Heart right ventricle (tissue), 16 donors: ENCODE measurements at regions not wholly inside any gene's neighbourhood (a gene's known extent, or its start where the extent isn't known, plus 50 kb on each side); places are given as distances from the start of the nearest gene placed in this dataset.

Source experiments
- ATAC-seq, 8 donors: fragments of 200-7000 bp; cut with Tn5 transposase; one replicate each; pipeline ENCODE4 v1.9.1; 2020; ENCODE audit warnings: mild to moderate bottlenecking in 8 of 8, moderate library complexity in 8 of 8, moderate number of reproducible peaks in 1 of 8
- DNase-seq, 2 donors: peaks; one replicate each; pipeline ENCODE4 v3.0.0-alpha.2; 2020
- H3K27ac ChIP-seq, 10 donors: fragments of 200-600 bp; sonication (generic) in 2 of 10; one replicate each; pipeline versions ENCODE4 v1.5.0 to v1.8.0; 2020 to 2022; ENCODE audit warnings: mild to moderate bottlenecking in 3 of 10
- H3K27me3 ChIP-seq, 7 donors: fragments of 200-600 bp; one replicate each; pipeline ENCODE4 v1.8.0; 2021 to 2022; ENCODE audit warnings: mild to moderate bottlenecking in 2 of 7
- H3K36me3 ChIP-seq, 9 donors: fragments of 200-600 bp; sonication (generic) in 1 of 9; one replicate each; pipeline versions ENCODE4 v1.5.0 to v1.8.0; 2020 to 2022; ENCODE audit warnings: mild to moderate bottlenecking in 2 of 9
- H3K4me1 ChIP-seq, 9 donors: fragments of 200-600 bp; sonication (generic) in 1 of 9; one replicate each; pipeline versions ENCODE4 v1.5.0 to v1.8.0; 2020 to 2022; ENCODE audit warnings: mild to moderate bottlenecking in 4 of 9
- H3K4me3 ChIP-seq, 10 donors: fragments of 200-600 bp; sonication (generic) in 2 of 10; one replicate each; pipeline versions ENCODE4 v1.5.0 to v1.8.0; 2020 to 2022; ENCODE audit warnings: mild to moderate bottlenecking in 7 of 10, moderate library complexity in 2 of 10
- H3K9me3 ChIP-seq, 11 donors: fragments of 200-600 bp in 10 of 11; sonication (generic) in 2 of 11; one replicate each; pipeline versions ENCODE4 v1.5.0 to v1.8.0; 2013 to 2022; ENCODE audit warnings: mild to moderate bottlenecking in 2 of 11, control low read depth in 1 of 11, moderate library complexity in 1 of 11
- CTCF ChIP-seq, 9 donors: fragments of 200-600 bp; sonication (generic) in 2 of 9; IDR thresholded peaks; one replicate each; pipeline versions ENCODE4 v1.5.0 to v1.8.0; 2021 to 2022; ENCODE audit warnings: antibody characterized with exemption in 9 of 9, mild to moderate bottlenecking in 5 of 9, moderate library complexity in 1 of 9
- WGBS, 2 donors: extraction: QIAGEN DNeasy Blood & Tissue Kit; methylation state at CpG; one replicate each; pipeline ENCODE4 v1.1.7; 2013; ENCODE audit warnings: inconsistent platforms in 1 of 2; 5-methylcytosine and 5-hydroxymethylcytosine counted together
- intact Hi-C, 10 donors: fragments of 100-400 bp; cut with DNase I; formaldehyde crosslinking; loops; one replicate each; pipeline versions ENCODE4 v1.11.1 to v1.14.2; 2022
- donor health status: Arrhythmogenic right ventricular cardiomyopathy.
- donor health status: ischemic (EF 13 %, LVEDD 7.1; RV severe dilation, severe dysfunction).
- donor health status: healthy with polysubstance abuse.
- donor health status: DM: no; HTN: yes; CAD: no.
- donor health status: DM: no; HTN: no; CAD: no.
- donor health status: ischemic (EF 25% LVEDD 6.9; RV normal size, moderate dysfunction).
- donor health status: ischemic (EF 25% LVEDD 5.7; RV mildly dilated, moderate dysfunction).
- donor health status: healthy.
- donor health status: DM: yes; HTN: yes; CAD: no.
- donor health status: Ischemic cardiomyopathy.
- donor health status: ischemic (EF 35%, LVEDD 5.7; RV mildly dilated, moderate dysfunction).
- donor health status: nonischemic (EF 11% LVEDD 7.7; RV severe dilation, severe dysfunction).
- donor health status: DM: yes; HTN: yes; CAD: no.
- donor health status: PGD.
- donor health status: ischemic (EF 29% LVEDD 5.4; RV normal size, mild dysfunction).
- donor health status: nonischemic (EF 23%, LVEDD 6.1; RV moderate dilation, normal function).

DNA sequence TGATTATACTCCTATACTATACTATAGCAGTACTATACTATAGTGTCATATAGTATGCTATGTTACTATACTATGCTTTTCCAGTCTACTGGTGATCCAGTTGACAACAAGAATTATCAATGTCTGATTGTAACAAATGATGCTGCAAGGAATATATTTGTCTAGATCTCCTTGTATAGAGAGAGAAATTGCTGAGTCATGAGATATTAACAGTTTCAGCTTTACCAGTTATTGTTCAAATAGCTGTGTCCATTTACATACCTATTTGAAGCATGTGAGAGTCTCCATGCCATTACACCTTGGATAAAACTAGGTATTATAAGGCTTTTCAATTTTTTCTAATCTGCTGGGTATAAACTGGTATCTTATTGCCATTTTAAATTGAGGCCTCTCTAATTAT is 136.4 kb upstream of the SKOR2 start:
- intact Hi-C loops: loop anchor here in 1 of 10 donors (10.0 kb wide), 1 partner anchor 127 kb away; no protein-coding TSS in a partner anchor
- ATAC-seq: no peak
- no peak overlapping the region for H3K27ac ChIP-seq

DNA sequence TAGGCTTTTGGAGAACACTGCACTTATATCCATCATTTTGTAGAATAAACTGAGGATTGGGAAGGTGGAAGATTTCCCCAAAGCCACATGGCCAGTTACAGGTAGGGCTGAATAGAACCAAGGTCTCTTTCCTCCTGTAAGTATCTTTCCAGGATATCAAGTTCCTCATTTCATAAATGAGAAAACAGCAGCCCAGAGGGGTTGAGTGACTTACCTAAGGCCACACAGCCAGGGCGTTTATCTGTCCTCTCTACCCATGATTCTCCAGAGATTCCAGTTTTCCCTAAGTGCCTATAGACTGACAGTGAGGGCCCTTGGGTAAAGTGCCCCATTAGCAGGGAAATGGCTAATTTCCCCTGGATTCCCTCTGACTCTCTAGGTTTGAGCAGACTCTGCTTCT is 132.3 kb upstream of the SKOR2 start:
- H3K4me1 ChIP-seq: peaks cover 0 to 2% (median 0%) of the 10 kb centered on the region in 9 donors
- WGBS, 2 donors: 69 to 73% methylated on average over 1 of the region's 1 CpG
- no peaks in the 10 kb centered on the region for H3K36me3 ChIP-seq
- H3K27me3 ChIP-seq: peaks cover 0 to 29% (median 7%) of the 10 kb centered on the region in 7 donors
- no peak for DNase-seq
- intact Hi-C loops: loop anchor here in 1 of 10 donors (10.0 kb wide), 1 partner anchor 131 kb away; no protein-coding TSS in a partner anchor
- H3K9me3 ChIP-seq: peaks cover 0 to 10% (median 0%) of the 10 kb centered on the region in 11 donors
- H3K4me3 ChIP-seq: no peak overlapping the region
- H3K27ac ChIP-seq: no peak overlapping the region
- no peak for TF ChIP-seq CTCF (IDR thresholded peaks at IDR 0.05)
- ATAC-seq: no peak

More for the DNA sequence above, 136.4 kb upstream of the SKOR2 start:
- no peaks in the 10 kb centered on the region for H3K36me3 ChIP-seq
- no peak for DNase-seq
- peaks cover 0 to 10% (median 0%) of the 10 kb centered on the region in 11 donors for H3K9me3 ChIP-seq
- H3K27me3 ChIP-seq: peaks cover 0 to 11% (median 0%) of the 10 kb centered on the region in 7 donors
- peaks cover 0 to 8% (median 0%) of the 10 kb centered on the region in 9 donors for H3K4me1 ChIP-seq
- no peak for TF ChIP-seq CTCF (IDR thresholded peaks at IDR 0.05)
- H3K4me3 ChIP-seq: no peak overlapping the region

DNA sequence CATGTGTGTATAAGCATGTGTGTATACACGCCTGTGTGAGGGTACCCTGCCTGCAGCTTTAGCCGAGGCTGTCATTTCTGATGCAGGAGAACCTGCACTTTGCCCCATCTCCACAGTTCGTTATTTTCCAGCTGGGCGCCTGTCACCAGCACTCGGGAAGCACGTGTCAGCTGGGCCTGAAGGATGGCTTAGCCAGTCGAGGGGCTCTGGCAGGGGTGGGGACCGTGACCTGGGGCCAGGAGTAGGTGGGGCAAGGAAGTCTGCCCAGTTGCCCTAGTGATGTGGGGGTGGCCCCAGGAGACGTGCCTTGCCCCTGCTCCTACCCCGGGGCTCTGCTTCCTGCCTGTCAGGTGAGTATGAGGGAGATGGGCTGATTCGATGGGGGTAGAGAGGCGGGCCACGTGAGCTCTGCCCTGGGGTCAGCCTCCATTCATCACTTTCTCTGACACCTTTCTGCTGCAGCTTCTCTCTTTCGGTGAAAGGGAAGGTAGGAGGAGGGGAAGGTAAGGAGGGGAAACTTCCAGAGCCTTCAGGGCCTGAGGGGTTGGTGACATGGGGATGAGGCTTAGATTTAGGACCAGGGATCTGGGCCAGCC is 130.6 kb upstream of the SKOR2 start:
- DNase-seq: no peak
- Histone ChIP-seq H3K9me3 (peaks cover 0 to 10% (median 0%) of the 10 kb centered on the region in 11 donors), H3K27me3 (peaks cover 0 to 32% (median 7%) of the 10 kb centered on the region in 7 donors), H3K4me3 (no peak overlapping the region), H3K36me3 (no peaks in the 10 kb centered on the region), H3K4me1 (no peaks in the 10 kb centered on the region), H3K27ac (no peak overlapping the region)
- no peak for ATAC-seq
- TF ChIP-seq CTCF (IDR thresholded peaks at IDR 0.05): no peak
- intact Hi-C loops: loop anchor here in 1 of 10 donors (10.0 kb wide), 1 partner anchor 133 kb away; no protein-coding TSS in a partner anchor
- 32 to 45% methylated on average over 14 of the region's 14 CpGs for WGBS, 2 donors

DNA sequence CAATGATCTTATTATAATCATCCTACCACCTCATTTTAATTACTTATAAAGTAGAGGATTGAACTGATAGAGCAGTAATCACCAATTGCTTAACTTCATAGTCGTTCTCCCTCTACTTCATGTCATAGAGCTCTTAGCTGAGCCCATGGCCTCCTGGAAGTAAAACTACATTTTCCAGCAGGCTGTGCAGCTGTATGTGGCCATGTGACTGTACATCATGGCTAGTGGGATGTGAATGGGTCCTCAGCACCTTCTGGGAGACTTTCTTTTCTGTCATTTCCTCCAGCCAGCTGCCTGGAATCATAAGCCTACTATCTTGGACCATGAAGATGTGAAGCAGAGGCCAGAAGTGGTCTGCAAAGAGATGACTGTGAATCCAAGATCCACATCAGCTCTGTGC is 128.7 kb upstream of the SKOR2 start:
- whole genome bisulfite sequencing, 2 donors: 66 to 67% methylated on average over 1 of the region's 1 CpG
- no peak for DNase-seq
- Histone ChIP-seq H3K27me3 (peaks cover 0 to 38% (median 8%) of the 10 kb centered on the region in 7 donors), H3K4me1 (no peaks in the 10 kb centered on the region), H3K27ac (no peak overlapping the region), H3K36me3 (no peaks in the 10 kb centered on the region), H3K4me3 (no peak overlapping the region), H3K9me3 (no peaks in the 10 kb centered on the region)
- TF ChIP-seq CTCF (IDR thresholded peaks at IDR 0.05): no peak
- intact Hi-C loops: loop anchor here in 1 of 10 donors (10.0 kb wide), 1 partner anchor 135 kb away; no protein-coding TSS in a partner anchor
- ATAC-seq: no peak
